Endodermal cell (in vitro differentiated cells): ENCODE measurements at regions not wholly inside any gene's neighbourhood (a gene's known extent, or its start where the extent isn't known, plus 50 kb on each side); places are given as distances from the start of the nearest gene placed in this dataset.

ENCODE experiments used
- DNase-seq: peaks from one replicate; pipeline ENCODE4 v3.0.0-alpha.2; 2017
- H3K27ac ChIP-seq: 2 replicates; pipeline ENCODE4 v1.5.1; 2013; ENCODE audit warnings: mild to moderate bottlenecking, low read depth, low read length, moderate library complexity
- H3K27me3 ChIP-seq: 2 replicates; pipeline ENCODE4 v1.6.1; 2013; ENCODE audit warnings: mild to moderate bottlenecking, low read length, moderate library complexity; ENCODE audit not compliant: insufficient read depth, control insufficient read depth, poor library complexity, severe bottlenecking
- H3K36me3 ChIP-seq: 2 replicates; pipeline ENCODE4 v1.7.0; 2013; ENCODE audit warnings: mild to moderate bottlenecking, low read length, moderate library complexity; ENCODE audit not compliant: control insufficient read depth, insufficient read depth
- H3K4me1 ChIP-seq: one replicate; pipeline ENCODE4 v1.7.0; 2013; ENCODE audit warnings: low read length; ENCODE audit not compliant: control insufficient read depth, insufficient read depth
- H3K4me3 ChIP-seq: 2 replicates; pipeline ENCODE4 v1.5.1; 2013; ENCODE audit warnings: mild to moderate bottlenecking, low read length, moderate library complexity
- H3K9ac ChIP-seq: 2 replicates; pipeline ENCODE4 v1.6.1; 2013; ENCODE audit warnings: mild to moderate bottlenecking, low read length, moderate library complexity; ENCODE audit not compliant: poor library complexity, severe bottlenecking; ENCODE audit errors: extremely low read depth
- H3K9me3 ChIP-seq: 2 replicates; pipeline ENCODE4 v1.6.1; 2013; ENCODE audit warnings: mild to moderate bottlenecking, low read length, moderate library complexity; ENCODE audit not compliant: control insufficient read depth
- H3K27ac Mint-ChIP-seq: 2 replicates; pipeline ENCODE4 v1.8.0; 2020; ENCODE audit warnings: mixed read lengths
- H3K27me3 Mint-ChIP-seq: 2 replicates; pipeline ENCODE4 v1.8.0; 2021; ENCODE audit warnings: mild to moderate bottlenecking, mixed read lengths; ENCODE audit not compliant: insufficient read depth
- H3K36me3 Mint-ChIP-seq: 2 replicates; pipeline ENCODE4 v1.8.0; 2020; ENCODE audit warnings: low read depth, mixed read lengths
- H3K4me1 Mint-ChIP-seq: 2 replicates; pipeline ENCODE4 v1.8.0; 2020; ENCODE audit warnings: mixed read lengths
- H3K4me3 Mint-ChIP-seq: 2 replicates; pipeline ENCODE4 v1.8.0; 2020; ENCODE audit warnings: mild to moderate bottlenecking, moderate library complexity, mixed read lengths
- H3K9me3 Mint-ChIP-seq: 2 replicates; pipeline ENCODE4 v1.8.0; 2020; ENCODE audit warnings: mild to moderate bottlenecking, mixed read lengths
- CTCF ChIP-seq: fragments of 200-600 bp; sonication (generic); conservative IDR thresholded peaks from 2 replicates; pipeline ENCODE4 v1.5.0; 2021; ENCODE audit warnings: antibody characterized with exemption, mild to moderate bottlenecking
- WGBS, 2 experiments: methylation state at CpG; one replicate each; pipeline versions ENCODE4 v1.1.5 to v1.1.7; 2013; ENCODE audit warnings: missing lambda C conversion rate in 2 of 2, mixed read lengths in 1 of 2; ENCODE audit not compliant: insufficient coverage in 1 of 2, insufficient read length in 1 of 2; 5-methylcytosine and 5-hydroxymethylcytosine counted together

- no peak for DNase-seq
Observed at GRCh38 chr6:91281901-91282300, 695.0 kb upstream of the MAP3K7 start.

GRCh38 chr6:91280494-91280830 is 693.6 kb upstream of the MAP3K7 start:
- Mint-ChIP-seq H3K27me3 (peaks cover 31% of the 10 kb centered on the region), H3K27ac (no peak overlapping the region), H3K4me3 (no peak overlapping the region), H3K9me3 (no peaks in the 10 kb centered on the region), H3K36me3 (no peaks in the 10 kb centered on the region), H3K4me1 (peaks cover 26% of the 10 kb centered on the region)
- no peaks in the 10 kb centered on the region for H3K9me3 ChIP-seq
- no peaks in the 10 kb centered on the region for H3K36me3 ChIP-seq
- no peak overlapping the region for H3K4me3 ChIP-seq
- DNase-seq: no peak
- no peak overlapping the region for H3K9ac ChIP-seq
- TF ChIP-seq CTCF: no peak
- no peaks in the 10 kb centered on the region for H3K27me3 ChIP-seq
- H3K4me1 ChIP-seq: peaks cover 2% of the 10 kb centered on the region
- 67 to 72% methylated on average over 3 of the region's 3 CpGs for WGBS, 2 experiments
- H3K27ac ChIP-seq: no peak overlapping the region

More at GRCh38 chr6:91281901-91282300, 695.0 kb upstream of the MAP3K7 start:
- H3K9ac ChIP-seq: no peak overlapping the region
- H3K27me3 Mint-ChIP-seq: peaks cover 45% of the 10 kb centered on the region
- H3K36me3 Mint-ChIP-seq: no peaks in the 10 kb centered on the region
- H3K36me3 ChIP-seq: no peaks in the 10 kb centered on the region
- no peak overlapping the region for H3K4me3 Mint-ChIP-seq
- H3K9me3 ChIP-seq: no peaks in the 10 kb centered on the region
- H3K27ac Mint-ChIP-seq: no peak overlapping the region
- no peaks in the 10 kb centered on the region for H3K9me3 Mint-ChIP-seq
- no peaks in the 10 kb centered on the region for H3K27me3 ChIP-seq
- H3K27ac ChIP-seq: no peak overlapping the region
- TF ChIP-seq CTCF: no peak
- peaks cover 2% of the 10 kb centered on the region for H3K4me1 ChIP-seq
- H3K4me3 ChIP-seq: no peak overlapping the region
- peaks cover 20% of the 10 kb centered on the region for H3K4me1 Mint-ChIP-seq

DNA sequence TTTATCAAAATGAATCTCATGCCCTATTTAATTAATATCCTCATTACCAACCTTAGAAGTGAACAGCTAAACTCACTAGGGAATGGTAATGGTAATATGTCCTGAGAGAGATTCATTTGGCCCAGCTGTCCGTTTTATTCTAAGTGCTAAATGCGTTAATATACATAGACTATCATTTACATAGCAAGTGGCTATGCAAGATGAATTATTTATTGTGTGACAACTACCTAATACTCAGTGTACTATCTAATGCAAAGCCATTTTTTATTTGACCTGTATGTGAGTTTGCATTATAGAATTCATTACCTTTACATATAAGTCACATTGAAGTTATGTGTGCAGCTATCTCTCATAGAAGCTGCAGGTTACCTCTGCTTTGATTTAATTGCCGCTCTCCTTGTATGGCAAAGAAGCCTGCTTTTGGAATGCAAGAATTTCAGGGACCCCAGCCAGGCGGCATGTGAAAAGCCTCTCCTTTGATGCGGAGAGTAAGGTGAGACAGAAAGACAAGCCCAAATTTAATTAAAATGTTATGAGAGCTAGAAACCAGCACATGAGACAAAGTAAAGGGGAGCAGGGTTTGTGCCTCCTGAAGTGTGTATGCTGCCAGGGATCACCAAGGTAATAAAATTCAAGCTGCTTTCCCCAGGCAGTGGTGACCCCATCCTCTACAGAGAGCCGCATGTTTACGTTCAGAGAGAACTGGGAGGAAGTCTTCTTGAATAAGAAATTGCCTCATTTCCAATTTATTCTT is 693.0 kb upstream of the MAP3K7 start:
- Histone ChIP-seq H3K9ac (no peak overlapping the region), H3K27me3 (no peaks in the 10 kb centered on the region), H3K9me3 (no peaks in the 10 kb centered on the region), H3K4me1 (peaks cover 2% of the 10 kb centered on the region), H3K4me3 (no peak overlapping the region), H3K36me3 (no peaks in the 10 kb centered on the region), H3K27ac (no peak overlapping the region)
- H3K9me3 Mint-ChIP-seq: no peaks in the 10 kb centered on the region
- no peak for TF ChIP-seq CTCF
- WGBS, 2 experiments: 72 to 85% methylated on average over 3 to 5 of the region's 7 CpGs
- no peak for DNase-seq
- no peak overlapping the region for H3K4me3 Mint-ChIP-seq
- H3K27ac Mint-ChIP-seq: no peak overlapping the region
- H3K27me3 Mint-ChIP-seq: peaks cover 25% of the 10 kb centered on the region
- peaks cover 26% of the 10 kb centered on the region for H3K4me1 Mint-ChIP-seq
- no peaks in the 10 kb centered on the region for H3K36me3 Mint-ChIP-seq
